ENCODE measurements at regions not wholly inside any gene's neighbourhood (a gene's known extent, or its start where the extent isn't known, plus 50 kb on each side); places are given as distances from the start of the nearest gene placed in this dataset.
"Not testable (repeated sequence)": the region's sequence is repeated elsewhere in the genome, so short reads cannot be mapped to it uniquely, and the experiment has no call there.

DNA sequence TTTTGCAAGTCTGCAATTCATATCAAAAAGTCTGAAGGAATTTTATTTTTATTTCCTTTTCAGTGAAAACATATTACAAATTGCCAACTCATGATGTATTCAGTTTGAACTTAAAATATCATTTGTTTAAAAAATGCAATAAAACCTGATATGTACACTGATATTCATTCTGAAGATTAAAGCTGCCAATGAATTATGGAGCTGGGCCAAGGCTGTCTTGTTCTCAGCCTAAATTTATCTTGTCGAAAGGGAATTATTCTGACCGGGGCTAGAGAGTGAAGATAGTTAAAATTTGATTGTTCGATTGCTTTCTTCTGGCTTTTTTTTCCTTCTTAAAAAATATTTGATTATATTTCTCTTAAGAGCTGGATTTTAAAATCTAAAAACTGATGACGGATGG lies 54.0 kb upstream of the RBFOX1 start:
- no peak for DNase-seq (ENCODE audit: low spot score)

DNA sequence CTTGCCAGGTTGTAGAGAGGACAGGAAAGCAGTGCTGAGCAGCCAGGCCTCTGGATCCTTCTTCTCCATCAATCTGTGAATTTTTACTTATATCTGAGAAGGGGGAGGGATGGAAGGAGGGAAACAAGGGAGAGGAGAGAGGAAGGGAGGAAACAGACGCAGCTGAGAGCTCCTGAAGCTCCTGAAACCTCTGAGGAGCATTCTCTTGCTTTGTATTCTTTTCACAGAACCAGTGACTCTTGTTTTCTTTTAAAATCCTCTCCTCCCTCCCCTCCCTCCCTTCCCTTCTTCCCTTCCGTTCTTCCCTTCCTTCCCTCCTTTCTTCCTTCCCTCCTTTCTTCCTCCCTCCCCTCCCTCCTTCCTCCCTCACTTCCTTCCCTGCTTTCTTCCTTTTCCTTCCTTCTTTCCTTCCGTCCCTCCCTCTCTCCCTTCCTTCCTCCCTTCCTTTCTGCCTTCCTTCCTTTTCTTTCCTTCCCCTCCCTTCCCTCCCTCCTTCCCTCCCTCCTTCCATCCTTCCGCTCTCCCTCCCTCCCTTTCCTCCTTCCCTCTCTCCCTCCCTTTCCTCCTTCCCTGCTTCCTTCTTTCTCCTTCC lies 60.0 kb upstream of the RBFOX1 start:
- no peak for DNase-seq (ENCODE audit: low spot score)

DNA sequence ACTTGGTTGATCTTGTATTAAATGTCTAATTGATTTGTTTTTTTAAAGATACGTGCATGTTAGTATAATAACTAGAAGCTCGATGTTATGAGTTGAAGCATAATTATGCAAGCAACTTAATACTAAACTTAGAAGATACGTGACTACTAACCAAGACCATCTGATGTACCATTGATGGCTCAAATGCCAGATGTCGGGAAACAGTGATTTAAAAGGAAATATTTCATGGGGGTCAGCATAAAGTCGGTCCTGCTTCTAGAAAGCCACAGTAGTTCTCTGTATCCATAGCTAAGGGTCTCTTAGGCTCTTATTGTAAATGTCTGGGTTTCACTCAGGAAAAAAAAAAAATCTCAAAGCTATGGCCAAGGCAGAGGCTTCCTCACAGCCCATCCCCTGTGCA lies 61.2 kb upstream of the RBFOX1 start:
- DNase-seq (ENCODE audit: low spot score): no peak

DNA sequence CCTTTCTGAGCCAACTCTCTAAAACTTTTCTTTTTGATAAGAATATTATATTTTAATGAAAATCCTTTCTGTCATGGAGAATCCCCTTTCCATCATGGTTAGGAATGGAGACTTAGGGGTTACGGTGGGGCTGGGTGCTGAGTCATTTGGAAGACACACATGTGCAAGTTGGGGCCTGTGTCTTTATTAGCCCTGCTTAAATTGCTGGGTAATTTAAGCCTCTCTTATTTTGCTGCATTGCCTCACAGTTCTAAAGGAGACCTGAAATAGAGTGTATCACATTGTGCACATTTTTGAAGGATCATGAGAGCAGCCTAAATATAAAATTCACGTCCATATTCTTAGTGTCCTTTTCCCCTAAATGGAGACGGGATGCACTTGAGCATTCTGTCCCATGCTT lies 61.8 kb upstream of the RBFOX1 start:
- no peak for DNase-seq (ENCODE audit: low spot score)

DNA sequence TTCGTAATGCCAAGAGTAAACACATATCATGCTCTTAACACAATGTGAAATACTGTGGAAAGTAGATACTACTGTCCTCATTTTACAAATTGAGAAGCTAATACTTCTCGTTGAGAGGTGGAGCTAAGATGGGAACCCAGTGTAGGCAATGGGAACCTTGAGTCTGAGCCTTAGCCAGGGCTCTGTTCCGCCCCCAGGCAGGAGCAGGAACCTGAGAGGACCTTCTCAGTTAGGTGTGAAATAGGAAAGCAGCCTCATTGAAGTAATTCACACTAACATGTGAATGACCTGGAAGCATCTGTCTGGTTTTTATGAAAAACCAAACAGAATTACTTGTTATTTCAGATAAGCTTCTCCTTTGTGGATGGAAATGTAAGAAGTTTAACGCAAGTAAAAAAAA lies 62.6 kb upstream of the RBFOX1 start:
- DNase-seq (ENCODE audit: low spot score): no peak

DNA sequence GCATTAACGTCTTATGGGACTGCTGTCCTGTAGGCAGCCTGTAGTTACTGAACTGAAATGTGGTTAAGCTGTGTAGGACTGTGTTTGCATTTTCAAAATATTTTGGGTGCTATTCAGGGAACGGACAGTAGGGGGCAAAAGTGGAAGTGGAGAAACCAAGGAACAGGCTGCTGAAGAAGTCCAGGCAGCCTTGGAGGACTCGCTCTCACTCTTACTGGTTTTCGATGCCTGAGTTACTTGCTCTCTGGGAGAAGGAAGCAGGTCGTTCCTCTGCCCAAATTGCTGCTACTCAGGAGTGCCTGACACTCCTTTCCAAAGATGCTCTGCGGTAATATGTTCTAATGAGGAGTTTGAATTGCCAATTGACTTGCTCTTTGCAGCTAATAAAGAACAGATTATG lies 64.5 kb upstream of the RBFOX1 start:
- DNase-seq (ENCODE audit: low spot score): peak; percentile 26

DNA sequence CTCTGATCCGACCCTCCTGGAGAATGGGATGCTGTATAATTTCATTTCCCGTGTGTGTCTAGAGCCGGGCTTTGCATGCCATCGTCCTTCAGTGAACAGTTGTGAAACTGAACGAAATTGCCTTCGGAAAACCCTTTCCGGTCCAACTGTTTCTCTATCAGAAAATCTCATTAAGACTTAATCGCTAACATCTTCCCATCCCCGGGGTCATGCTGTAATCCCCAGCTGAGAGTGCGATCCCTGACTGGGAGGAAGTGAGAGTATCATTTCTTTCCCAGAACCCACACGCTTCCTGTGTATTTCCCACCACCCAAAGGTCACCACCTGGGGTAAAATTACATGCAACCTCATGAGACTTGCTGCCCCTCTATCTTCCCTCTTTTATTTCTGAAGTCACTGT lies 75.6 kb upstream of the RBFOX1 start:
- no peak for DNase-seq (ENCODE audit: low spot score)

DNA sequence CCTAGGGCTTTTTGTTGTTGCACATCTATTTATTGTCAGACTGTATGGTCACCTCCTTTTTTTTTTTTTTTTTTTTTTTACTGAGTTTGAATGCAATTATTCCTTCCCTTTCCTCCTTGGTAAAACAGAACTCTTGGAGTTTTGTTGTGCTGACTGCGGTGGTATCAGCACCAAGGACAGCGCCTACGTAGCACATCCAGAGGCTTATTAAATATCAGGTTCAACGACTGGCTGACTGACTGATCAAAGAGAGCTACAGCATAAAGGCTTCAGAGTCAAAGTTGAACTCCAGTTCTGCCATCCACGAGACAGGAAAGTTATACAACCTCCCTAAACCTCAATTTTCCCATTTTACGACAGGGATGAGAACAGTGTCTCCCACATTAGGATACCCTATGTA lies 86.1 kb upstream of the RBFOX1 start:
- peak; percentile 35 for DNase-seq (ENCODE audit: low spot score)

DNA sequence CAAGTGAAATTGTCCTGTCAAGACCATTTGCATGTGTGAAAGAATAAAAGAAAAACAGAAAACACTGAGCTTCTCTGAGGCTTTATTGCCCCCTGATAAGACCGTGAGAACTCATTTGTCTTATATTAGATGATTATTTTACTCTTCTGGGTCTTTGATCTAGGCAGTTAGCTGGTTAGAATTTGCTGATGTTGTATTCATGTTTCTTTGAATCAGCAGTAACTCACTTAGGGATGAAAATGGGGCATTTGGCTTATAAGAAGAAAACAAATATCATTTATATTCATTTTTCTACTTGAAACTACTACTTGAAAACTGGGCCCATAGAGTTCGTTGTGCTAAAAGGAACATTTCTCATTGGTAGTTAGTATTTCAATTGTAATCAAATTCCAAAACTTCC lies 93.1 kb upstream of the RBFOX1 start:
- no peak for DNase-seq (ENCODE audit: low spot score)

DNA sequence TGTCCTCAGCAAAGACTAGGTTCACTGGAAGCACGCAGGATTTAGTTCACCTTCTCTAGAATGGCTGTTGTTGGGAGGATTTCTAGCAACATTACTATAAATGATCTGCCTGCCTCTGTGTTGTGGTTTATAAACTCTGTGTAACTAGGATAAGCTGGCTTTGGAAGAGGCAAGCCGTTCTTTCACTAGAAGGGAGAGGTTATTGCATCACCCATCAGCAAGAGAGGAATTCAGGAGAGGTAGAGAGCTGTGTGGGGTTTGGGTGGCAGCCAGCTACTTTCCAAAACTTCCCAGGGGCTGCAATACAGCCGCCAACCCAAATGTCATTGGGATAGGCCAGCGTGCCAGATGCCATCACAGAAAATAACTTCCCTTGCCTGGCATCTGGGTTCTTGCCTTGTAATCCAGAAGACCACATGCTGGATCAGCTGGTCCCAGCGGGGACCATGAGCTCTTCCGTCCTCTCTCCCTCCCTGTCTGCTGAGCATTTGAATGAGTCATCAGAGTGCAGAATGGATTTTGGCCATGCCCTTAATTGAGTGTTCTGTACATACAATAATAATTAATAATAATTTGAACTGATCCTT lies 95.7 kb upstream of the RBFOX1 start:
- DNase-seq (ENCODE audit: low spot score): no peak

DNA sequence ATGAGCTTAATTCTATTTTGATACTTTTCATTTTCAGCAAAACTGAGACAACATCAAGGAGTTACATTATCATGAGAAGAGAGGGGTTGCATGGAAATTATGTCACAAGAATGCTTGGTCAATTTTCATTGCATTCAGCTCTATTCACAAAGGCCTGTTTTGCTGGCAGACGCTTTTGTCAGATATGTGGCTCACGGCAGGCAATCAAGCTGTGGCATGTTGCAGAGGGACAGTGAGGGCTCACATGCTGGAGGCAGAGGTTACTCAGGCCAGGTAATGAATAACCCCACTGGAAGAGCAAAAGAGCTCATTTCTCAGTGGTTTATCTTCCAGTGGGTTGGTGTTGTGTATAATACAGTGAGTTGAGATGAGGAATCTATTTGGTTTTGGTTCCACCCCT lies 98.7 kb upstream of the RBFOX1 start:
- no peak for DNase-seq (ENCODE audit: low spot score)

DNA sequence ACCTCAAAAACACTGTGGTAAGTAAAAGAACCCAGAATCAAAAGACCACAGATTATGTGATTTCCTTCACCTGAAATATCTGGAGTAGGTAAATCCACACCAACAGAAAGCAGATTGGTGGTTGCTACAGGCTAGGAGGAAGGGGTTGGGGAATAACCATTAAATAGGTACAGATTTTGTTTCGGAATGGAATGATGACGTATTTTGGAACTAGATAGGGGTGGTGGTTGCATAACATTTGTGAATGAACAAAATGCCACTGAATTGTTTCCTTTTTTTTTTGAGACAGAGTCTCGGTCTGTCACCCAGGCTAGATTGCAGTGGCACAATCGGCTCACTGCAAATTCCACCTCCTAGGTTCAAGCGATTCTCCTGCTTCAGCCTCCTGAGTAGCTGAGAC lies 100.9 kb upstream of the RBFOX1 start:
- DNase-seq (ENCODE audit: low spot score): no peak

DNA sequence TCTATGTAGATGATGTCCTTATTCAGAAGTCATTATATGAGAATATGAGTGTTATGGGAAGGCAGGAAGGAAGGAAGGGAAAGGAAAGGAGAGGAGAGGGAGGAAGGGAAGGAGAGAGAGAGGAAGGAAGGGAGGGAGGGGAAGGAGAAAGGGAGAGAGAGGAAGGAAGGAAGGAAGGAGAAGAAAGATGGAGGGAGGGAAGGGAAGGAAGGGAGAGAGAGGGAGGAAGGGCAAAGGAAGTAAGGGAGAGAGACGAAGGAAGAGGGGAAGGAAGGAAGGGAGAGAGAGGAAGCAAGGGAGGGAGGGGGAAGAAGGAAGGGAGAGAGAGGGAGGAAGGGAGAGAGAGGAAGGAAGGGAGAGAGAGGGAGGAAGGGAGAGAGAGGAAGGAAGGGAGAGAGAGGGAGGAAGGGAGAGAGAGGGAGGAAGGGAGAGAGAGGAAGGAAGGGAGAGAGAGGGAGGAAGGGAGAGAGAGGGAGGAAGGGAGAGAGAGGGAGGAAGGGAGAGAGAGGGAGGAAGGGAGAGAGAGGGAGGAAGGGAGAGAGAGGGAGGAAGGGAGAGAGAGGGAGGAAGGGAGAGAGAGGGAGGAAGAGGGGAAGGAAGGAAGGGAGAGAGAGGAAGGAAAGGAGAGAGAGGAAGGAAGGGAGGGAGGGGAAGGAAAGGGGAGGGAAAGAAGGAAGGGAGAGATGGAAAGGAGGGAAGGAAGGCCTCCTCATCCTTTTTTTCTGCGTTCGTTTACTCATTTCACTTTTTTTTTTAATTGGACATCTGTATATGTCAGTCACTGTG lies 103.0 kb upstream of the RBFOX1 start:
- not testable (repeated sequence) for DNase-seq (ENCODE audit: low spot score)

DNA sequence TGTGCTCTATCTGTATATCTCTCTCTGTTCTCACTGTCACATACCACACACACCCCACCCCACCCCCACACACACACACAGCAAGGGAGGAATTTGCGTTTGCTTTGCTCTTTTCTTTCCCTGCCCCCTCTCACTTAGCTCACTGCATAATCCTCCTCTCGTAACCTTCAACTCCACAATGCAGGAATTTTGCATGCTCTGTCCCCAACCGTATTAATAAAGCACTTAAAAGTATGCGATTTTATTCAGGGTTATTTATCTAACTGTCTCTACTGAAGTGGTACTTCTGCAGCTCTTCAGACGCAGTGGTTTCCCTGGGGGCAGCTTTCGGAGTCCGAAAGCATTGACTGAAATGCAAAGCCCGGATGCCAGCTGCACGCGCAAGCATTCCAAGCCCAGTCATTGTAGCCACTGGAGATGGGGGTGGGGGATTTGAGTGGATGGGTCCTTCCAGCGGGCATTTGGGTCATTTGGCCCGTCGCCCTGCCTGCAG lies 105.4 kb upstream of the RBFOX1 start:
- DNase-seq (ENCODE audit: low spot score): no peak

DNA sequence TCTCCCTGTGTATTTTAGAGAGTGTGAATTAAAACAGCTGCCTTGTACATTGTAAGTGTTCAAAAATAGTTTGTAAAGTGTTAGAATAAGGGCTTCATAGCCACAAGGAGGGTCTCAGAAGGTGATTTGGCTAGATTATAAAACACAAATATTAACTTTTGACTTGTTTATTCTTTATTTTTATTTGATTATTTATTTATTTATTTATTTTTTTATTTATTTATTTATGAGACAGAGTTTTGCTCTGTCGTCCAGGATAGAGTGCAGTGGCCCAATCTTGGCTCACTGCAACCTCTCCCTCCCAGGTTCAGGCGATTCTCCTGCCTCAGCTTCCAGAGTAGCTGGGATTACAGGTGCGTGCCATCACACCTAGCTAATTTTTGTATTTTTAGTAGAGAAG lies 111.5 kb upstream of the RBFOX1 start:
- DNase-seq (ENCODE audit: low spot score): no peak

DNA sequence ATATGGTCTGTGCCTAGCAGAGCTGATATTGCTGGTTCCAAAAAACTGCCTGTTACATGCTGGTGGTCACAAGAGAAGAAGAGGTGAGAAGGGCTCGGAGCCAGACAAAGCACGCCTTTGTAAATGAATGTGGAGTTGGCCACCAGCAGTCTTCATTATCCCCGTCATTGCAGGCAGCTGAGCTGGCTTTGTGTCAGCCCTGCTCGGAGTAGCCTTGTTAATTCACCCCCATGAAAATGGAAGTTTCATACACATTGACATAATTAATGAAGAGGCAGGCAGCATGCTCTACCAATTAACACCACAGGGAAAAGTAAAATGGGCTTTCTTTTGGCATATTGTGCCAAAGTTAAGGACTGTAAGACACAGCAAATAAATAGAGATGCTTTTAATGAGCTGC lies 113.7 kb upstream of the RBFOX1 start:
- no peak for DNase-seq (ENCODE audit: low spot score)

DNA sequence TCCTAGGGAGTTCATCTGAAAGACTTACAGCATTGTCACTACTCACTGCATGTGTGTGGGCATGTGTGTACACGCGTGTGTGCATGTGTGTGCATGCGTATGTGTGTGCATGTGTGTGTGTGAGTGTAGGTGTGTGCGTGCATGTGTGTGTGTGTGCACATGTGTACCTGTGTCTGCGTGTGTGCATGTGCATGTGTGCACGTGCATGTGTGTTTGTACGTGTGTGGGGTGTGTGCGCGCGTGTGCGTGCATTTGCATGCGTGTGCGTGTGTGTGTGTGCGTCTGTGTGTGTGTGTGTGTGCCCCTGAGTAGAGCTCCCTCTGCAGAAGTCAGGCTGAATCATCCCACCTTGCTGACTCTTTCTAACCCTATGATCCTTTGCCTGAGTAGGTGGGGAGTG lies 114.8 kb upstream of the RBFOX1 start:
- DNase-seq (ENCODE audit: low spot score): no peak

DNA sequence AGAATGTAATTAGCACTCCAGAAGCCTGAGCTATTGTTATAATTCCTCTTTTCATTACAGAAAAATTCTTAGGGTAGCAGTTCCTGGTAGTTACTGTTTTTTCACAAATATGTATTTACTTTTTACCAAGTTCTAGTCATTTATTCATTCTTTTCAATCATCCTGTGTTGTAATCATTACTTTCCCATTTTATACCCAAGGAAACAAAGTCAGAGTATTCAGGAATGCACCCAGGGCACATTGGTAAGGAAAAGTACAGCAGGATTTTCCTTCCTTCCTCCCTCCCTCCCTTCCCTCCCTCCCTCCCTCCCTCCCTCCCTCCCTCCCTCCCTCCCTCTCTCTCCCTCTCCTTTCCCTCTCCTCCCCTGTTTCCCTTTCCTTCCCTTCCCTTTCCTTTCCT lies 115.9 kb upstream of the RBFOX1 start:
- DNase-seq (ENCODE audit: low spot score): no peak

DNA sequence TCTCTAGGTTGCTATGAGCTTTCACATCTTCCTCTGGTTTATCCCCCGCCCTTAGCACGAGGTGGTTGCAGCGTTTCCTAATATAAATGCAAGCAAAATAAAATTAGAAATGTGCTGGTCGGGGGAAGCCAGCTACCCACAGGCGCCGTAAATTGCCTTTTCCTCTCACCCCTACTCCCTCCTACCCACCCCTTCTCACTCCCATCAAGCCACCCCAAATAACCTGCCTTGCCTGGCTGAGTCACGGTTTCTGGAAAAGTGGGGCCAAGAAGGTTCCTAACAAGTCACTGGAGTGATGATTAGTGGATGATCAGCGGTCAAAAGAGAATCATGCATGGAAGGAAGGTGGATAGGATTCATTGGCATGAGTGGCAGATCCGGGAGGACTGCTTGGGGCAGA lies 120.9 kb upstream of the RBFOX1 start:
- DNase-seq (ENCODE audit: low spot score): no peak

DNA sequence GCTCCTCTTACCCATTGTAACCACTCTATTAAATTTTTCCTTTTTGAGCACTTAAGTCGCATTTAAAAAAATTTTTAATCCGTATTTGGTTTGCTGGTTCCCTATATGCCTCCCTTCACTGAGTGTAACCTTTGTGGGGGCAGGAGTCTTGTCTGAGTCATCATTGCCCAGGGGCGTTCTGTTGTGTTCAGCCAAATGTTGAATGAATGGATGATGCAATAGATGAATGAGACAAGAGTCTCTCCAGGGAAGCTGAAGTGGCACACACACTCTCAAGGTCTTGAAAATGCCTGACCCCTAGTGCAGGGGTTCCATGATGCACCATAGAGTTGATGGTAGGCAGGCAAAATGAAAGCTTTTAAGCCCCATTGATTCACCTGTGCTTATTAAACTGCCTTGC lies 123.0 kb upstream of the RBFOX1 start:
- no peak for DNase-seq (ENCODE audit: low spot score)

DNA sequence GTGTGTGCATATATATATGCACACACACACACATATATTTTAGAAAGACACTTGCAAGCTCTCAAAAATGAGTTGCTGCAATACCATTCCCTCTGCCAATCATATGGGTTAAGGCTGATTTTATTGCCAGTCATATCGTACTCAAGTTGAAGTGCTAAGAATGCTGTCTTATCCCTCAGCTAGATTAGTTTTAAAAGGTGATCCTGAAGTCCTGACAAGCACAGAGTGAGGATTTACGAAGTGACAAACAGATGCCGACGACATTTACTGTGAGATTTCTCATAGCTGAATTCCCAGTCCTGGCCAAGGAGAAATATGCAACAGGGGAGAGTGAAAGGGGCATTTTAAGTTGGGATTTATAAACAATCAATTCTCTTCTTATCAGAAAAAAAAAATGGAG lies 126.2 kb upstream of the RBFOX1 start:
- DNase-seq (ENCODE audit: low spot score): no peak

DNA sequence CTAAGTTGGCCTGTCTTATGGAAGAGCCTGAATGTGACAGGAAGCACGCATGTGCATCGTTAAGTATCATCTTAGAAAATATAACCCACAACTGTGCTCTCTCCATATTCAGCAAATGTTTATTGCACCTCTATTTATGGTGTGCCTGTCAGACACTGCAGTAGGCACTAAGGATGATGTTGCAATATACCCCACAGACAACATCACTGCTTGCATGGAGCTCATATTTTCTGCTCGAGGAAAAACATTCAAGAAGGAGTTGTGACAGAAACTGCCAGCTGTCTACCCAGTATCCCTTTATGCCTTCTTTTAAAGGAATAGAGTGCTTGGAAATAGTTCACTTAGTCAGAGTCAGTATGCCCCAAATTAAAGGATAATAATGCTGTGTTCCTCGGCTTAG lies 132.3 kb upstream of the RBFOX1 start:
- DNase-seq (ENCODE audit: low spot score): no peak

DNA sequence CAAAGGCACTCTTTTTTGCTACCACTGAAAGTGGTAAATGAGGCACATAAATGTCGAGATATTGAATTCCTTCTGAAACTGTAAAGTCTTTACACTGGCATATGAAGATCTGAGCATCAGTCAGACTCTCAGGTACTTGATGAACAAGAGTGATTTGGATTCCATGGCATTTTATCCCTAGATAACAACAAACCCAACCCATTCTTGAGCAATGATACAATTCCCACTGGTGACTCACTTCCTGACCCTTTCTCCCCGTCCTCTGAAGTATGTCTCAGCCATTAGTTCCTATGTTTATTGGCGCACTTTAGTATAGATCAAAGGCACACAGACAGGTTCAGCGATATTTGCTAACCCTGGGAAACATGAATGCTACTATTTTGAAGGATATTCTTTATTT lies 147.0 kb upstream of the RBFOX1 start:
- DNase-seq (ENCODE audit: low spot score): peak; percentile 57

DNA sequence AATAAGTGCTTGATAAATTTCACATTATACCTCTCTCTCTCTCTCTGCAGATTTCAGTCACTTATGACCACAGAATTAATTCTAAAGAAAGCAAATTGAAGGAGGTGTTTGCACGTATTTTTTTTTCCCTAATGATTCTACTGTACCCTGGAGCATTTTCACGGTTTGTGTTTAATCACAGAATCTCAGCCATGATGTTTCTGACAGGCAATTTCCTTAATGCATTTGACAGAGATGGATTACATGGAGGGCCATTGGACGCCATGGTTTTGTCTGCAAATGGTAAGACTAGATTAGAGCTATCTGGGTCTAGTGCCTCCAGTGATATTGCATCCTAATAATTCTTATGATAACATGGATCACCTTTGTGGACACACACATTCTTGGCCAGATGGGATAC lies 147.5 kb upstream of the RBFOX1 start:
- no peak for DNase-seq (ENCODE audit: low spot score)

Measured in RKO (cell line).